Limb (tissue), 2 donors: ENCODE measurements at regions not wholly inside any gene's neighbourhood (a gene's known extent, or its start where the extent isn't known, plus 50 kb on each side); places are given as distances from the start of the nearest gene placed in this dataset.

ENCODE experiments used
- DNase-seq, 2 donors: peaks; one replicate each; pipeline ENCODE4 v3.0.0-alpha.2; 2016; ENCODE audit errors: extremely low spot score in 2 of 2

GRCh38 chrX:5100004-5100403 lies 1128.7 kb downstream of the NLGN4X start:
- no peak for DNase-seq

- no peak for DNase-seq
Observed at GRCh38 chrX:5086388-5086787, 1142.3 kb downstream of the NLGN4X start.

- peak in 1 of 2 donors; percentile 1 for DNase-seq
Observed at GRCh38 chrX:5084279-5084678, 1144.4 kb downstream of the NLGN4X start.

- DNase-seq, result no peak
Observed at GRCh38 chrX:5082705-5083104, 1146.0 kb downstream of the NLGN4X start.

GRCh38 chrX:5080791-5081190 lies 1147.9 kb downstream of the NLGN4X start:
- DNase-seq, result no peak

GRCh38 chrX:5068550-5068949 lies 1160.1 kb downstream of the NLGN4X start:
- DNase-seq, result no peak

GRCh38 chrX:5057786-5058185 lies 1170.9 kb downstream of the NLGN4X start:
- no peak for DNase-seq

- no peak for DNase-seq
Observed at GRCh38 chrX:5054852-5055251, 1173.8 kb downstream of the NLGN4X start.

GRCh38 chrX:5051831-5052491 lies 1176.7 kb downstream of the NLGN4X start:
- no peak for DNase-seq

GRCh38 chrX:5042563-5042962 lies 1186.1 kb downstream of the NLGN4X start:
- DNase-seq, result no peak

GRCh38 chrX:5031792-5032191 lies 1196.9 kb downstream of the NLGN4X start:
- DNase-seq, result no peak

- DNase-seq, result no peak
Observed at GRCh38 chrX:5015451-5015850, 1213.2 kb downstream of the NLGN4X start.

GRCh38 chrX:4994855-4995254 lies 1233.8 kb downstream of the NLGN4X start:
- DNase-seq, result no peak

GRCh38 chrX:4978613-4979012 lies 1250.1 kb downstream of the NLGN4X start:
- DNase-seq, result no peak

GRCh38 chrX:4971646-4972045 lies 1257.0 kb downstream of the NLGN4X start:
- DNase-seq, result no peak

- no peak for DNase-seq
Observed at GRCh38 chrX:4964112-4964511, 1250.7 kb upstream of the PRKX start.

GRCh38 chrX:4963432-4963831 lies 1250.0 kb upstream of the PRKX start:
- DNase-seq, result no peak

GRCh38 chrX:4944767-4945166 lies 1231.3 kb upstream of the PRKX start:
- DNase-seq, result no peak

- no peak for DNase-seq
Observed at GRCh38 chrX:4936315-4936714, 1222.9 kb upstream of the PRKX start.

GRCh38 chrX:4935846-4936245 lies 1222.4 kb upstream of the PRKX start:
- DNase-seq, result no peak

GRCh38 chrX:4935401-4935800 lies 1222.0 kb upstream of the PRKX start:
- no peak for DNase-seq

GRCh38 chrX:4932790-4933189 lies 1219.3 kb upstream of the PRKX start:
- DNase-seq, result no peak

GRCh38 chrX:4930426-4930825 lies 1217.0 kb upstream of the PRKX start:
- DNase-seq, result peak in 1 of 2 donors; percentile 21

GRCh38 chrX:4925911-4926310 lies 1212.5 kb upstream of the PRKX start:
- DNase-seq, result no peak
